ENCODE measurements at regions not wholly inside any gene's neighbourhood (a gene's known extent, or its start where the extent isn't known, plus 50 kb on each side); places are given as distances from the start of the nearest gene placed in this dataset.
"Not testable (repeated sequence)": the region's sequence is repeated elsewhere in the genome, so short reads cannot be mapped to it uniquely, and the experiment has no call there.

- Histone ChIP-seq H3K4me1 (no peaks in the 10 kb centered on the region), H3K9me3 (no peaks in the 10 kb centered on the region), H3K36me3 (no peaks in the 10 kb centered on the region), H3K27ac (no peak overlapping the region), H3K4me3 (no peak overlapping the region), H3K27me3 (no peaks in the 10 kb centered on the region)
- no peak for ATAC-seq
- TF ChIP-seq CTCF (IDR thresholded peaks at IDR 0.05), result no peak
- no peak for DNase-seq
- intact Hi-C loops (cut with DNase I), result no loop called here
Measured at GRCh38 chrX:41014776-41015360, 70.4 kb upstream of the USP9X start.

GRCh38 chrX:41017785-41018184, 67.5 kb upstream of the USP9X start:
- intact Hi-C loops (cut with DNase I); H3K27ac ChIP-seq; DNase-seq; ATAC-seq; H3K4me1 ChIP-seq; H3K36me3 ChIP-seq; H3K9me3 ChIP-seq; H3K4me3 ChIP-seq; H3K27me3 ChIP-seq: not testable (repeated sequence)

GRCh38 chrX:41018391-41019040, 66.7 kb upstream of the USP9X start:
- H3K9me3 ChIP-seq; H3K36me3 ChIP-seq; H3K27ac ChIP-seq; ATAC-seq; DNase-seq; H3K4me3 ChIP-seq; H3K4me1 ChIP-seq; H3K27me3 ChIP-seq; intact Hi-C loops (cut with DNase I): not testable (repeated sequence)

- DNase-seq, result no peak
- H3K4me3 ChIP-seq, result no peak overlapping the region
- no peak overlapping the region for H3K27ac ChIP-seq
- no peaks in the 10 kb centered on the region for H3K4me1 ChIP-seq
- no peak for ATAC-seq
- H3K36me3 ChIP-seq, result no peaks in the 10 kb centered on the region
- no peak for TF ChIP-seq CTCF (IDR thresholded peaks at IDR 0.05)
- no peaks in the 10 kb centered on the region for H3K27me3 ChIP-seq
- H3K9me3 ChIP-seq, result no peaks in the 10 kb centered on the region
- intact Hi-C loops (cut with DNase I), result no loop called here
Measured at GRCh38 chrX:41019041-41019392, 66.2 kb upstream of the USP9X start.

- no peaks in the 10 kb centered on the region for H3K4me1 ChIP-seq
- no peaks in the 10 kb centered on the region for H3K27me3 ChIP-seq
- ATAC-seq, result no peak
- no peak overlapping the region for H3K4me3 ChIP-seq
- no peak for TF ChIP-seq CTCF (IDR thresholded peaks at IDR 0.05)
- no peak overlapping the region for H3K27ac ChIP-seq
- no peak for DNase-seq
- intact Hi-C loops (cut with DNase I), result no loop called here
- no peaks in the 10 kb centered on the region for H3K36me3 ChIP-seq
- H3K9me3 ChIP-seq, result no peaks in the 10 kb centered on the region
Measured at GRCh38 chrX:41022566-41022965, 62.7 kb upstream of the USP9X start.

GRCh38 chrX:41023098-41023497, 62.1 kb upstream of the USP9X start:
- Histone ChIP-seq H3K27ac (no peak overlapping the region), H3K4me3 (no peak overlapping the region), H3K36me3 (no peaks in the 10 kb centered on the region), H3K9me3 (no peaks in the 10 kb centered on the region), H3K4me1 (no peaks in the 10 kb centered on the region), H3K27me3 (no peaks in the 10 kb centered on the region)
- DNase-seq, result no peak
- TF ChIP-seq CTCF (IDR thresholded peaks at IDR 0.05), result no peak
- ATAC-seq, result no peak
- intact Hi-C loops (cut with DNase I), result no loop called here

- ATAC-seq; intact Hi-C loops (cut with DNase I); H3K27ac ChIP-seq; DNase-seq; H3K27me3 ChIP-seq; H3K9me3 ChIP-seq; H3K36me3 ChIP-seq; H3K4me3 ChIP-seq; H3K4me1 ChIP-seq: not testable (repeated sequence)
Measured at GRCh38 chrX:41024335-41024734, 60.9 kb upstream of the USP9X start.

Measured in upper lobe of right lung (tissue), 1 donor.